ENCODE measurements at regions not wholly inside any gene's neighbourhood (a gene's known extent, or its start where the extent isn't known, plus 50 kb on each side); places are given as distances from the start of the nearest gene placed in this dataset.

GRCh38 chr2:240247241-240247867 is 106.9 kb upstream of the OTOS start:
- no peak for DNase-seq (ENCODE audit: low spot score)
- TF ChIP-seq CTCF (IDR thresholded peaks at IDR 0.05; ENCODE audit: extremely low read depth, insufficient read depth, missing control alignments): no peak
- in situ Hi-C loops (cut with MboI; ENCODE audit: low pct_unique_long_range_greater_than_20kb, low sequenced_read_pairs, unreplicated experiment): no loop called here

- in situ Hi-C loops (cut with MboI; ENCODE audit: low pct_unique_long_range_greater_than_20kb, low sequenced_read_pairs, unreplicated experiment): no loop called here
- DNase-seq (ENCODE audit: low spot score): peak; percentile 6
These were observed 107.6 kb upstream of the OTOS start for GRCh38 chr2:240247868-240248720.

GRCh38 chr2:240248721-240249422 is 108.4 kb upstream of the OTOS start:
- no peak for DNase-seq (ENCODE audit: low spot score)
- no peak for TF ChIP-seq CTCF (IDR thresholded peaks at IDR 0.05; ENCODE audit: extremely low read depth, insufficient read depth, missing control alignments)
- in situ Hi-C loops (cut with MboI; ENCODE audit: low pct_unique_long_range_greater_than_20kb, low sequenced_read_pairs, unreplicated experiment): no loop called here

More at GRCh38 chr2:240247868-240248720, 107.6 kb upstream of the OTOS start:
- no peak for TF ChIP-seq CTCF (IDR thresholded peaks at IDR 0.05; ENCODE audit: extremely low read depth, insufficient read depth, missing control alignments)

- in situ Hi-C loops (cut with MboI; ENCODE audit: low pct_unique_long_range_greater_than_20kb, low sequenced_read_pairs, unreplicated experiment): no loop called here
These were observed 109.1 kb upstream of the OTOS start for GRCh38 chr2:240249423-240250149.

GRCh38 chr2:240250150-240250984 is 109.9 kb upstream of the OTOS start:
- DNase-seq (ENCODE audit: low spot score): no peak
- in situ Hi-C loops (cut with MboI; ENCODE audit: low pct_unique_long_range_greater_than_20kb, low sequenced_read_pairs, unreplicated experiment): no loop called here
- no peak for TF ChIP-seq CTCF (IDR thresholded peaks at IDR 0.05; ENCODE audit: extremely low read depth, insufficient read depth, missing control alignments)

More at GRCh38 chr2:240249423-240250149, 109.1 kb upstream of the OTOS start:
- DNase-seq (ENCODE audit: low spot score): no peak
- TF ChIP-seq CTCF (IDR thresholded peaks at IDR 0.05; ENCODE audit: extremely low read depth, insufficient read depth, missing control alignments): no peak
